IMR-90 (cell line): ENCODE measurements at regions not wholly inside any gene's neighbourhood (a gene's known extent, or its start where the extent isn't known, plus 50 kb on each side); places are given as distances from the start of the nearest gene placed in this dataset.

ENCODE experiments used
- BHLHE40 ChIP-seq: fragments of 150-350 bp; IDR thresholded peaks from 2 replicates; pipeline ENCODE4 v1.6.1; 2016; ENCODE audit warnings: mild to moderate bottlenecking, low read depth, low read length
- CEBPB ChIP-seq: IDR thresholded peaks from 2 replicates; pipeline ENCODE4 v1.6.1; 2012; ENCODE audit warnings: low read depth, low read length, improper control_type of control experiment
- CHD1 ChIP-seq: IDR thresholded peaks from 2 replicates; pipeline ENCODE4 v1.6.1; 2012; ENCODE audit warnings: low read depth, low read length, improper control_type of control experiment
- FOS ChIP-seq: fragments of 150-350 bp; IDR thresholded peaks from 2 replicates; pipeline ENCODE4 v1.6.1; 2016; ENCODE audit warnings: low read depth, low read length
- MAZ ChIP-seq: IDR thresholded peaks from 2 replicates; pipeline ENCODE4 v1.6.1; 2012; ENCODE audit warnings: low read depth, mild to moderate bottlenecking, low read length, improper control_type of control experiment, moderate library complexity, borderline replicate concordance
- MXI1 ChIP-seq: IDR thresholded peaks from 2 replicates; pipeline ENCODE4 v1.6.1; 2012; ENCODE audit warnings: low read depth, mild to moderate bottlenecking, low read length, moderate library complexity, borderline replicate concordance
- NFE2L2 ChIP-seq: fragments of 150-350 bp; IDR thresholded peaks from 2 replicates; pipeline ENCODE4 v1.6.1; 2016; ENCODE audit warnings: low read depth, mild to moderate bottlenecking, low read length
- POLR2A ChIP-seq: IDR thresholded peaks from 2 replicates; pipeline ENCODE4 v1.6.1; 2012; ENCODE audit warnings: mild to moderate bottlenecking, low read depth, low read length
- RAD21 ChIP-seq: IDR thresholded peaks from 2 replicates; pipeline ENCODE4 v1.6.1; 2012; ENCODE audit warnings: low read length, improper control_type of control experiment
- RFX5 ChIP-seq: IDR thresholded peaks from 2 replicates; pipeline ENCODE4 v1.8.0; 2012; ENCODE audit warnings: low read depth, mild to moderate bottlenecking, low read length, moderate library complexity
- SMC3 ChIP-seq: fragments of 150-350 bp; IDR thresholded peaks from 2 replicates; pipeline ENCODE4 v1.6.1; 2016; ENCODE audit warnings: low read depth, mild to moderate bottlenecking, antibody characterized with exemption, low read length, moderate library complexity
- TF ChIP-seq, protein P1 (sequence below): conservative IDR thresholded peaks from 2 replicates; pipeline ENCODE4 v1.5.1; 2012; ENCODE audit warnings: mild to moderate bottlenecking, low read depth, low read length, improper control_type of control experiment
- TF ChIP-seq, protein P2 (sequence below): fragments of 150-350 bp; IDR thresholded peaks from 2 replicates; pipeline ENCODE4 v1.6.1; 2017; ENCODE audit warnings: mild to moderate bottlenecking, antibody characterized with exemption, low read length, low read depth
- TF ChIP-seq, protein P3 (sequence below): fragments of 150-350 bp; IDR thresholded peaks from 2 replicates; pipeline ENCODE4 v1.6.1; 2016; ENCODE audit warnings: low read depth, mild to moderate bottlenecking, low read length, moderate library complexity, borderline replicate concordance

DNA sequence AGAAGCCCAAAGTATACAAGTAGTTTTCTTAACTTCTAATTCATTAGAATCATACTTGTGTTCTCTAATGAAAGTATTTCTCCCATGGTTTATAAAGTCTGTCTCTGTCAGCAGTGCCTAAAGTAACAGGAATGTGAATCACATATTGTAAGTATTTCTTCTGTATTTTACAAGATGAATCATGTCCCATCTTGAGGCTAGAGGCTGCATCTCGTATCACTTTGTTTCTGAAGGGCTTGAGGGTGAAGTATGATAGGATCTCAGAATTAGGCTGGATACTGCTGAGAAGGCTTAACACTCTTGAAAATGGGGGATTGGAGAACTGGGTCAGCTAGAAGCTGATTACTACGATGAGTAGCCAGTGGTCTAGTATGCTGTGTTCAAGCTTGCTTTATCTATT, 242.2 kb upstream of the ACTBL2 start:
- TF ChIP-seq, protein P1, sequence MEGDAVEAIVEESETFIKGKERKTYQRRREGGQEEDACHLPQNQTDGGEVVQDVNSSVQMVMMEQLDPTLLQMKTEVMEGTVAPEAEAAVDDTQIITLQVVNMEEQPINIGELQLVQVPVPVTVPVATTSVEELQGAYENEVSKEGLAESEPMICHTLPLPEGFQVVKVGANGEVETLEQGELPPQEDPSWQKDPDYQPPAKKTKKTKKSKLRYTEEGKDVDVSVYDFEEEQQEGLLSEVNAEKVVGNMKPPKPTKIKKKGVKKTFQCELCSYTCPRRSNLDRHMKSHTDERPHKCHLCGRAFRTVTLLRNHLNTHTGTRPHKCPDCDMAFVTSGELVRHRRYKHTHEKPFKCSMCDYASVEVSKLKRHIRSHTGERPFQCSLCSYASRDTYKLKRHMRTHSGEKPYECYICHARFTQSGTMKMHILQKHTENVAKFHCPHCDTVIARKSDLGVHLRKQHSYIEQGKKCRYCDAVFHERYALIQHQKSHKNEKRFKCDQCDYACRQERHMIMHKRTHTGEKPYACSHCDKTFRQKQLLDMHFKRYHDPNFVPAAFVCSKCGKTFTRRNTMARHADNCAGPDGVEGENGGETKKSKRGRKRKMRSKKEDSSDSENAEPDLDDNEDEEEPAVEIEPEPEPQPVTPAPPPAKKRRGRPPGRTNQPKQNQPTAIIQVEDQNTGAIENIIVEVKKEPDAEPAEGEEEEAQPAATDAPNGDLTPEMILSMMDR = no peak
- TF ChIP-seq MXI1 = no peak
- no peak for TF ChIP-seq SMC3
- no peak for TF ChIP-seq NFE2L2
- no peak for TF ChIP-seq CHD1
- TF ChIP-seq POLR2A = no peak
- TF ChIP-seq, protein P2, sequence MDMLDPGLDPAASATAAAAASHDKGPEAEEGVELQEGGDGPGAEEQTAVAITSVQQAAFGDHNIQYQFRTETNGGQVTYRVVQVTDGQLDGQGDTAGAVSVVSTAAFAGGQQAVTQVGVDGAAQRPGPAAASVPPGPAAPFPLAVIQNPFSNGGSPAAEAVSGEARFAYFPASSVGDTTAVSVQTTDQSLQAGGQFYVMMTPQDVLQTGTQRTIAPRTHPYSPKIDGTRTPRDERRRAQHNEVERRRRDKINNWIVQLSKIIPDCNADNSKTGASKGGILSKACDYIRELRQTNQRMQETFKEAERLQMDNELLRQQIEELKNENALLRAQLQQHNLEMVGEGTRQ = no peak
- TF ChIP-seq RFX5 = no peak
- no peak for TF ChIP-seq RAD21
- TF ChIP-seq BHLHE40 = no peak
- TF ChIP-seq MAZ = no peak
- no peak for TF ChIP-seq CEBPB
- TF ChIP-seq FOS = no peak
- TF ChIP-seq, protein P3, sequence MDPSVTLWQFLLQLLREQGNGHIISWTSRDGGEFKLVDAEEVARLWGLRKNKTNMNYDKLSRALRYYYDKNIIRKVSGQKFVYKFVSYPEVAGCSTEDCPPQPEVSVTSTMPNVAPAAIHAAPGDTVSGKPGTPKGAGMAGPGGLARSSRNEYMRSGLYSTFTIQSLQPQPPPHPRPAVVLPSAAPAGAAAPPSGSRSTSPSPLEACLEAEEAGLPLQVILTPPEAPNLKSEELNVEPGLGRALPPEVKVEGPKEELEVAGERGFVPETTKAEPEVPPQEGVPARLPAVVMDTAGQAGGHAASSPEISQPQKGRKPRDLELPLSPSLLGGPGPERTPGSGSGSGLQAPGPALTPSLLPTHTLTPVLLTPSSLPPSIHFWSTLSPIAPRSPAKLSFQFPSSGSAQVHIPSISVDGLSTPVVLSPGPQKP = no peak
